GM23248 (cell line): ENCODE measurements at regions not wholly inside any gene's neighbourhood (a gene's known extent, or its start where the extent isn't known, plus 50 kb on each side); places are given as distances from the start of the nearest gene placed in this dataset.

Experiments
- EZH2 ChIP-seq: fragments of 200-600 bp; sonication (generic); IDR thresholded peaks from 2 replicates; pipeline ENCODE4 v1.6.1; 2018; ENCODE audit warnings: antibody characterized with exemption, mild to moderate bottlenecking; ENCODE audit not compliant: insufficient read depth, poor library complexity, severe bottlenecking
- EZH2phosphoT487 ChIP-seq: fragments of 200-600 bp; sonication (generic); IDR thresholded peaks from 2 replicates; pipeline ENCODE4 v1.6.1; 2018; ENCODE audit warnings: antibody characterized with exemption, moderate library complexity, mild to moderate bottlenecking, low read depth; ENCODE audit not compliant: insufficient read depth

GRCh38 chr7:106560482-106560881 is 100.5 kb downstream of the CCDC71L start:
- TF ChIP-seq EZH2, result no peak
- TF ChIP-seq EZH2phosphoT487, result no peak
